ENCODE measurements at regions not wholly inside any gene's neighbourhood (a gene's known extent, or its start where the extent isn't known, plus 50 kb on each side); places are given as distances from the start of the nearest gene placed in this dataset.

DNA sequence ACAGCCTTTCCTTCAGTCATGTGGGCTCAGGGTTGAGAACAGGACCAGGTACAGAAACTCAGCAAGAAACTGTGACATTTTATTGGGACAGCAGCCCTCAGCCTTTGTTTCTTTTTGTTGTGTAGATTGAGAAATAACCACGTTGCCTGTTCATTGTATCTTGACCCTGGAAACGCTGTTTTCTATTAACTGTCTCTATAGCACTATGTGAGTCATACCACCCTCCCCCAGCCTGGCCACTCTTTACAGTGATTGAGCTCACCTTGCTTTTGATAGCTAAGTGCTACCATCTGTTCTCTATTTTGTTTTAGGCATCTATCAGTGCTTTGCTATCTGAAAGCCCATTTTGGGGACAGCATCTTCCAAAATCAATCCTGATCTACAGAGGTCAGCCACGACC lies 127.9 kb downstream of the CD47 start:
- H3K36me3 ChIP-seq (ENCODE audit: insufficient read depth), result no peaks in the 10 kb centered on the region
- H3K4me1 ChIP-seq (ENCODE audit: insufficient read depth), result no peaks in the 10 kb centered on the region
- H3K27ac ChIP-seq (ENCODE audit: low read depth), result no peak overlapping the region
- no peak overlapping the region for H3K4me3 ChIP-seq (ENCODE audit: low read depth, low read length)
- 69% methylated on average over 3 of the region's 3 CpGs for WGBS
- DNase-seq (ENCODE audit: extremely low spot score), result no peak

DNA sequence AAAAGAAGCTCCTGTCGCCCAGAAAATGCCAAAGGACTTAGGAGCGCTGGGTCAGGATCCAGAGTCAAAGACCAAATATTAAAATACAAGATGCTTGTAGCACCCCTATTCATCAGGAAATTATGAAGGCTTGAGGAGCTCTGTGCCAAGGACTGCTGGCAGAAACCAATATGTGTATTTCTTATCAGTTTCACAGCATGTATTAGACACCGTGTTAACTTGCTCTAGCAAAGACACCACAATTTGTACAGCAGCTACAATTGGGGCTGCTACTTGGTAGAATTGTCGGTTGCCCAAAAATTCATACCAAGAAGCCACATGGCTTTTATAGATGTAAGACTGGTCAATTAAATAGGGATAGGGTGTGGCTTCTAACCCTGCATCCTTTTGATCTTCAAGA lies 128.8 kb downstream of the CD47 start:
- Histone ChIP-seq H3K4me3 (ENCODE audit: low read depth, low read length) (no peak overlapping the region), H3K27ac (ENCODE audit: low read depth) (no peak overlapping the region), H3K36me3 (ENCODE audit: insufficient read depth) (no peaks in the 10 kb centered on the region), H3K4me1 (ENCODE audit: insufficient read depth) (no peaks in the 10 kb centered on the region)
- 97% methylated on average over 4 of the region's 4 CpGs for WGBS
- DNase-seq (ENCODE audit: extremely low spot score), result no peak

DNA sequence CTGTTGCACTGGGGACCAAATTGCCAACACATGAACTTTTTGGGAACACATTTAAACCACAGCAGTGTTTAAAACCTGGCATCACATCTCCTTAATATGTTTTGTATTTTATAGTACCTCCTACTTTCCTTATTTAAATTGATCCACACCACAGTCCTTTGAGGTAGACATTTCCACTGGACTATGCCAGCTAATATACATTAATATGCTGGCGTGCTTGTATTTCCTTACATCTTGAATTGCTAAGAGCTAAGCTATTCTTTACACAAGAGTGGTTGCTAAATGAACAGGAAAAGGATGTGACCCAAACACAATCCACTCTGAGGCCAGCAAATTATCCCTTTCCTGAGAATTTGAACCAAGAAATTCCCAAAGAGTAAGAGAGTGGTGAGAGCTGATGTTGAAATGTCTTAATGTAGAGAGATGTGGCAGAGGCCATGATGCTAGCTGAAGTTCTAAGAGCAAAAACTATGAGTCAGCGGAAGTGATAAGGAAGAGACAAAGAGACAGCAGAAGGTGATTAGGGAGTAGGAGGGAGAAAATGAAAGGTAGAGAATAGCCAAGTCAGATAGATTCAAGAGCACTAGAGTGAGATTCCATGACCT lies 131.2 kb downstream of the CD47 start:
- H3K27ac ChIP-seq (ENCODE audit: low read depth), result no peak overlapping the region
- H3K4me3 ChIP-seq (ENCODE audit: low read depth, low read length), result no peak overlapping the region
- H3K4me1 ChIP-seq (ENCODE audit: insufficient read depth), result no peaks in the 10 kb centered on the region
- no peak for DNase-seq (ENCODE audit: extremely low spot score)
- 92% methylated on average over 2 of the region's 2 CpGs for WGBS
- H3K36me3 ChIP-seq (ENCODE audit: insufficient read depth), result no peaks in the 10 kb centered on the region

DNA sequence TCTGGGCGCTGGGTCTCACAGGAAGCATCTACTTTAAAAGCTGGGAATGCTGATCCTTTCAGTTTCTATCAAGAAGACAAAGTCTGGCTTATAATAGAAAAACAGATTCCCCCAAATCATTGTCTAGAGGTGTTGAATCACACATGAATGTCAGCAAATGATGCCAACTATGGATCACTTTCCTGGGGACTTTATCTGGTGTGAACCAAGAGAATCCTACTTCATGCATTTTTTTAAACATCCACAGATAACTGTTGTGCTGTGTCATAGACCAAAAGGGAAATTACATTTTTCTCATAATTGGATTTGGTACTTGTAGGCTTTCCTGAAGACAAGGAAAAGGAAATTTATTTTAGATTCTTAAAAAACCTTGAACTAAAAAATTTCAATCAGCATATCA lies 132.7 kb downstream of the CD47 start:
- Histone ChIP-seq H3K27ac (ENCODE audit: low read depth) (no peak overlapping the region), H3K36me3 (ENCODE audit: insufficient read depth) (no peaks in the 10 kb centered on the region), H3K4me3 (ENCODE audit: low read depth, low read length) (no peak overlapping the region), H3K4me1 (ENCODE audit: insufficient read depth) (no peaks in the 10 kb centered on the region)
- 69% methylated on average over 1 of the region's 1 CpG for WGBS
- no peak for DNase-seq (ENCODE audit: extremely low spot score)

DNA sequence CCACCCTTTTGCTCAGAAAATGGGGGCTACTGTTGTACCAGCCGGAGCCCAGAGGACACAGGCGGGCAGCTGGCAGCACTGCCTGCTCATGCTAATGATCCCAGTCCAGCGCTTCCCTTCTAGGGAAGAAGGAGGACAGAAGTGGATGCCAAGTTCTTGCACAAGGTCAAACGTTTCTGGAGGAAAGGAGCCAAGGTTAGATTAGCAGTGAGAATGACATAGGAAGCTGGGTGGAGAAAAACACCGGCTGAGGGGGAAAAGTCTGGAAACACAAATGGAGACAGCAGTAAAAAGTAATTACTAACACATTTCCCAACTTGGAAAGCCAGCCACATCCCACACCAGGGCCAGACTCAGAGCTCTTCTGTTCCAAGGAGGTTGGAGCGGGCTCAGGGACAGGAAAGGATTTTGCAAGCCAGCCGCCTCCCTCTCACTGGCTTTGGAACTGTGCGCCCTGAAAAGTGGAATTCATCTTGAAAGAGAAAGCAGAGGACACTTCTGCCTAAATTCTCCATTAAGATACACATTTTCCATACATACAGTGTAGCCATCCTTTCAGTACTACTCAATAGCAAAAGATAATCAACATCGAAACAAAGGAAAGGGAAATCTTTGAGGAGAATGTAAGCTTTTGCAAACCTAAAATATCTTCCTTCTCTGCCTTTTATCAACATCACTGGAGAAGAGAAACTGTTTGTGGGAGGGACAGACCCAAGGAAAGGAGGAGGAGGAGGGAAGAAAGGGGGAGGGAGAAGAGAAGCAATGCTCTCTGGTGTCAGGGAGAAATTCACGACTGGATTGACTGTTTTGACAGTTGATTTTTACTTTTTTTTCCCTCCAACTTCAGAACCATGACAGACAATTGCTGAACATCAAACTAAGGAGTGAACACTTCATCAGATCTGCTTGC lies 133.6 kb downstream of the CD47 start:
- no peak overlapping the region for H3K4me3 ChIP-seq (ENCODE audit: low read depth, low read length)

DNA sequence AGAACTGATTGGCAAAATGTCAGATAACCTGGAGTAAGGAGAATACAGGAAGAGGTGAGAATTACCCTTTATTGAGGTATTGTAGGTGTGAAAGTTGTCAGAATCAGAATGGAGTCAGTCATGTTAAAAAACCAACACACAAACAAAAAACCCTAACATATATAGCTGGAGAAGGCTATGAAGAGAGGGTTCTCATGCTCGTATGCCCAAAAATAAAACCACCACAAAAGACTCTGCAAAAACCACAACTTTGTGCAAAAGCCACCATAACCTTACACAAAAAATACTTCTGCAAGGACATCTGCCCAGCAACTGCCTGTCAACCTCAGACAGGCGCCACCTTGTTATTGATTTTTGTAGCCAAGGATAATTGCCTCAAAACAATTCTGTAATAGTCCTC lies 136.0 kb downstream of the CD47 start:
- DNase-seq (ENCODE audit: extremely low spot score), result no peak
- Histone ChIP-seq H3K27ac (ENCODE audit: low read depth) (no peak overlapping the region), H3K36me3 (ENCODE audit: insufficient read depth) (no peaks in the 10 kb centered on the region), H3K4me1 (ENCODE audit: insufficient read depth) (no peaks in the 10 kb centered on the region), H3K4me3 (ENCODE audit: low read depth, low read length) (no peak overlapping the region)
- 91% methylated on average over 2 of the region's 2 CpGs for WGBS

More for the DNA sequence above, 133.6 kb downstream of the CD47 start:
- 15% methylated on average over 10 of the region's 10 CpGs for WGBS
- peak; percentile 70 for DNase-seq (ENCODE audit: extremely low spot score)
- Histone ChIP-seq H3K4me1 (ENCODE audit: insufficient read depth) (no peaks in the 10 kb centered on the region), H3K27ac (ENCODE audit: low read depth) (peak overlapping the region; percentile 73), H3K36me3 (ENCODE audit: insufficient read depth) (no peaks in the 10 kb centered on the region)

DNA sequence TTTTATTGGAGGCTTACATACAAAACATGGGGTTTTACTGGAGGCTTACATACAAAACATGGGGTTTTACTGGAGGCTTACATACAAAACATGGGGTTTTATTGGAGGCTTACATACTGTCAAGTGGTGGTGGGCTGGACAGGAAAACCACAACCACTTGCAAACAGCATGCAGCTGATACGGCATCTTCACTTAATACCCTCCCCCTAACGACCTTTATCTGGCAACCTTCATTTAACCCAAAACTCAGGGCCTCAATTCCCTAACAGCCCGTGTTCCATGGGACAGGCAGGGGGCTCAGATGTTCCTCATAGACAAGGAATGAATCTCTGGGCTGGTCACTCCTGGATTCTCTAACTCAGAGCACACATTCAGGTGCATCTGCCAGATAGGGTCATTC lies 137.1 kb downstream of the CD47 start:
- no peaks in the 10 kb centered on the region for H3K4me1 ChIP-seq (ENCODE audit: insufficient read depth)
- no peak overlapping the region for H3K27ac ChIP-seq (ENCODE audit: low read depth)
- no peaks in the 10 kb centered on the region for H3K36me3 ChIP-seq (ENCODE audit: insufficient read depth)
- no peak for DNase-seq (ENCODE audit: extremely low spot score)
- H3K4me3 ChIP-seq (ENCODE audit: low read depth, low read length), result no peak overlapping the region
- 56% methylated on average over 3 of the region's 3 CpGs for WGBS

DNA sequence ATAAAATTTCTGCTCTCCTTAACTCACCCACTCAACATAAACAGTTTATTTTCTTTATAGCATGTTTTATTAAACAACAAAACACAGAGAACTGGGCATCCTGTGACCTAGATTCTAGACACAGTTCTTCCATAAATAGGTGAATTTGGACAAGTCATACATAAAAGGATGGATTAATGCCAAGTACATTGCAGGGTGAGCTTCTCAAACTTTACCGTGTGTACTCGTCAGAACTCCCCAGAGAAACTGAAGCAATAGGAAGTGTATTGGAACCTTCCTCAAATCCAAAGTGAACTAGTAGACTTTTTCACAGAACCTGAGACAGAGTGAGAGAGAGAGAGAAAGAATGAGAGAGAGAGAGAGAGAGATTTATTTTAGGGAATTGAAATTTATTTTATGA lies 139.7 kb downstream of the CD47 start:
- H3K4me3 ChIP-seq (ENCODE audit: low read depth, low read length), result no peak overlapping the region
- DNase-seq (ENCODE audit: extremely low spot score), result no peak
- H3K36me3 ChIP-seq (ENCODE audit: insufficient read depth), result no peaks in the 10 kb centered on the region
- WGBS, result 30% methylated on average over 2 of the region's 2 CpGs
- no peaks in the 10 kb centered on the region for H3K4me1 ChIP-seq (ENCODE audit: insufficient read depth)
- H3K27ac ChIP-seq (ENCODE audit: low read depth), result no peak overlapping the region

DNA sequence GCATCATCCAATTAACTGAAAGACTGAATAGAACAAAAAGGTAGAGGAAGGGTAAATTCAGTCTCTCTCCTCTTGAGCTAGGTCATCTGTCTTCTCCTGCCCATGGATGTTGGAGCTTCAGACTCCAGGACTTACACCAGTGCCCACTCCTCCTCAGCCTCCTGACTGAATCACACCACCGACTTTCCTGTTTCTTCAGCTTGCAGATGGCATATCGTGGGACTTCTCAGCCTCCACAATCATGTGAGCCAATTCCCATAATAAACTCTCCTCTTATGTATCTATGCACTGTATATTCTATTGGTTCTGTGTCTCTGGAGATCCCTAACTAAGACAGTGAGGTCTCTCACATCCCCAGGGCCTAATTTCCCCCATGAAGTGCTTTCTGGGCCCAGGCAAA lies 140.4 kb downstream of the CD47 start:
- 99% methylated on average over 2 of the region's 2 CpGs for WGBS
- no peak overlapping the region for H3K27ac ChIP-seq (ENCODE audit: low read depth)

GRCh38 chr3:107949394-107949970 lies 141.3 kb downstream of the CD47 start:
- Histone ChIP-seq H3K27ac (ENCODE audit: low read depth) (no peak overlapping the region), H3K36me3 (ENCODE audit: insufficient read depth) (no peaks in the 10 kb centered on the region), H3K4me3 (ENCODE audit: low read depth, low read length) (no peak overlapping the region), H3K4me1 (ENCODE audit: insufficient read depth) (no peaks in the 10 kb centered on the region)
- DNase-seq (ENCODE audit: extremely low spot score), result no peak
- WGBS, result 82% methylated on average over 3 of the region's 3 CpGs

More for the DNA sequence above, 140.4 kb downstream of the CD47 start:
- no peaks in the 10 kb centered on the region for H3K4me1 ChIP-seq (ENCODE audit: insufficient read depth)
- no peak overlapping the region for H3K4me3 ChIP-seq (ENCODE audit: low read depth, low read length)
- no peak for DNase-seq (ENCODE audit: extremely low spot score)
- no peaks in the 10 kb centered on the region for H3K36me3 ChIP-seq (ENCODE audit: insufficient read depth)

DNA sequence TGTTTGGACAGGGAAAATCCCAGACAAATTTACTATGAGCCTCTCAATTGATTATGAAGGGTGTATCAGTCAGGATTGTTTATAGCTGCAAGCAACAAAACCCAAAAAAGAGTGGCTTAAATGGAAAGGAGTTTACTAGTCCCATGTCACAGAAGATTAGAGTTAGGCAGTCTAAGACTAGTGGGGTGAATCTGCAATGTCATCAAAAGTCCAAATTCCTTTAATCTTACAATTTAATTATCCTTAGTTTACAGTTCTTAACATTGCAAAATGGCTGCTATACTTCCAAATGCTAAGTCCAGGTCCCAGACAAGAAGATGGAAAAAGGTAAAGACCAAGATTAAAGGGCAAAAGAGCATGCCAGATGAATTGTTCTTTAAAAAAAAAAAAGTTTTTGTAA lies 143.6 kb downstream of the CD47 start:
- no peak for DNase-seq (ENCODE audit: extremely low spot score)
- H3K4me1 ChIP-seq (ENCODE audit: insufficient read depth), result no peaks in the 10 kb centered on the region
- H3K27ac ChIP-seq (ENCODE audit: low read depth), result no peak overlapping the region
- no peak overlapping the region for H3K4me3 ChIP-seq (ENCODE audit: low read depth, low read length)
- no peaks in the 10 kb centered on the region for H3K36me3 ChIP-seq (ENCODE audit: insufficient read depth)

GRCh38 chr3:107946700-107947099 lies 144.1 kb downstream of the CD47 start:
- H3K4me1 ChIP-seq (ENCODE audit: insufficient read depth), result peaks cover 1% of the 10 kb centered on the region
- 90% methylated on average over 1 of the region's 1 CpG for WGBS
- no peak overlapping the region for H3K27ac ChIP-seq (ENCODE audit: low read depth)
- no peaks in the 10 kb centered on the region for H3K36me3 ChIP-seq (ENCODE audit: insufficient read depth)
- H3K4me3 ChIP-seq (ENCODE audit: low read depth, low read length), result no peak overlapping the region
- DNase-seq (ENCODE audit: extremely low spot score), result no peak

GRCh38 chr3:107945417-107946094 lies 145.3 kb downstream of the CD47 start:
- Histone ChIP-seq H3K4me1 (ENCODE audit: insufficient read depth) (peaks cover 1% of the 10 kb centered on the region), H3K27ac (ENCODE audit: low read depth) (no peak overlapping the region), H3K4me3 (ENCODE audit: low read depth, low read length) (no peak overlapping the region), H3K36me3 (ENCODE audit: insufficient read depth) (no peaks in the 10 kb centered on the region)
- no peak for DNase-seq (ENCODE audit: extremely low spot score)
- 90% methylated on average over 1 of the region's 1 CpG for WGBS
